Kasumi-1 (cell line): ENCODE measurements at regions not wholly inside any gene's neighbourhood (a gene's known extent, or its start where the extent isn't known, plus 50 kb on each side); places are given as distances from the start of the nearest gene placed in this dataset.

ENCODE experiments used
- DNase-seq, 2 experiments: peaks; one replicate each; lab custom pipeline; 2025; lab: John Stamatoyannopoulos, UW

DNA sequence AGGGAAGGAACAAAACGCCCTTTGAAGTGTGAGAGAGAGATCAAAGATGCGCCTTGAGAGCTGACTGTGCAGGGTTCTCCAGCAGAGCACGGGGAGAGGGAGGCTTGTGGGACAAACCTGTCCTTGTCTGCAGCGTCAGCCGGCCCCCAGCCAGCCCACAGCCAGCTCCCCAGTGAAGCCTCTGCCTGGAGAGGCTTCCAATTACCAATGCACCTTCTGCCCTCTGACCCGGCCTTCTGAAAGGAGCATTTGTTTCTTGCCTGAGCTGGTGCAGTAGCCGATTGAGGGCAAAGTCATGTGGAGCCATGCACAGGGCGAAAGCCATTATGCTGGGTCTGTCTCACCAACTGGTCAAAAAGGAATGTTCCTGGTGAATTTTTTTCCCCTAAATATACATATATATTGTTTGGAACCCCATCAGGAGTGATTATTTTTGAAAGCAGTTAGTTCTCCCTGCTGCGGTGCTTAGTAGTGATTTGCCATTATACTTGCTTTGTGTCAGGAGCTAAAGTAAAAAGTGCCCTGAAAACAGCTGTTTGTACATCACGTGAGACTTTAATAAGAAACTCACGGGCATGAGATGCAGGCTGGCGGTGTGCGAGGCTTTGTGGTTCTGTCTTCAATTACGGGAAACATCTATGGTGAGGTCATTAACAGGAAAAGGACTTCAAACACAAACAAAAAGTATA, 268.6 kb downstream of the KLF6 start:
- DNase-seq, result no peak

DNA sequence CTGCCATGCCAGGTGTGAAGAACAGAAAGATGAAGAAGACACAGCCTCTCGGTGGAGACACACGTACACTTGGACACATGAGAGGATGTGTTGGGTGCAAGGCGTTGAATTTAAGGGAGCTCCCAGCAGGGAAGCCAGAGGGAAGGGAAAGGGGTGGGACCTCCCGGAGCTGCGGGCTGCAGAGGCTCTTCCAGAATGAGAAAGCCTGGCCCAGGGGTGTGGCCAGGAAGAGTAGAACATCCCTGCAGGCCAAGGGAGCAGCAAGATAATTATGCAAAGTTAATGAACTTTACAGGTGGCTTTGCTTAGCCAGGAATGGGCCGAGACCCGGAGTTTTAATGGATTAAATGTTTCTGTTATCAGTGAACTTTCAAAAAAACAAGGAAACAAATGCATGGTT, 270.3 kb downstream of the KLF6 start:
- no peak for DNase-seq

DNA sequence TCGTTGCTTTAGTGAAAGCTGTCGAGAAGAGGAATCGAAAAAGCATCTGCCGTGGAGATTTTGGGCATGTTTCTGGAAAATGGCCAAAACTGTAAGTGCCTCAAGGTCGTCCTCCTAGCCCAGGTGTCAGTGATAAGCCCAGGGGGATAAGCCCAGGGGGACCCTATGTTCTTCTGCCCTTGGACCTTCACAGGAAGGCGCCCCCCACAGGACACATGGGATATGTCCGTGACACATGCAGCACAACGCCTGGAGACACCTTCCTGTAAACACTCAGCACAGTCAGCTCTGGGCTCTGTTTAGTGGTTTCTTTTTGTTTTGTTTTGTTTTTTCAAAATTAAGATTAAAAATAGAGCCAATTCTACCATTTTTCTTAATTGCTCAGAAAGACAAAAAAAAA, 272.7 kb downstream of the KLF6 start:
- no peak for DNase-seq

DNA sequence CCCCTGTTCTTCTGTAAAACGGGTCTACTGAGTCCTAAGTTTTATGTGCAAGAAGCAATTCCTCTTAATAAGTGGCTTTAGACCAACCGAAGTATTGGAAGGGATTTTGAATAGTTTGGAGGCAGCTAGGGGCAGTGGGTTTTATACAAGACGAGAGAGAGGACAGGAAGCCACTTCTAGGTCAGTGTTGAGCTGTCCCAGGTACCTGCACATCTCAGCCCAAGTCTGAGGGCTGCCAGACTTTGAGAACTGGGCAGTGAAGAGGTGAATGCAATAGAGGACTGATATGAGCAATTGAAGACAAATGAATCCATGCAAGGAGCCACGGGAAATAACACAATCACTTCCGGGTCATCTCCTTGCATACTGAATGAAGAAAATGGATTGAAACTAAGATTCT, 273.5 kb downstream of the KLF6 start:
- DNase-seq, result no peak

DNA sequence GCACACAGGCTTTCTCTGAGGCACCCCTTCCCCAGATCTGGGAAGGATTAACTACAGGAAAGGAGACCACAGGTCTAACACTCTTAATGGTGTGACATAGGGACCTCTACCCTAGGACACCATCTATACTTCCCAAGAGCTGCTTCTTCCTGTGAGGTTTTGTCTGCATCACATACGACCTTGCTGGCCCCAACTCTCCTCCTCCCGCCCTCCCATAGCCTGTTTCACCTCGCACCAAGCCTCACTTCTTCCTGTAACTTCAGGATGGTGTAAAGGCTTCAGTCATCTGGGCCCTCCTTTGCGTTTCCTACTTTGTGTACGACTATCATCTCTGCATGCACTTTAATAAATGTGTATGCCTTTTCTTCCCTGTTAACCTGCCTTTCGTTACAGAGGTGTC, 274.3 kb downstream of the KLF6 start:
- no peak for DNase-seq

DNA sequence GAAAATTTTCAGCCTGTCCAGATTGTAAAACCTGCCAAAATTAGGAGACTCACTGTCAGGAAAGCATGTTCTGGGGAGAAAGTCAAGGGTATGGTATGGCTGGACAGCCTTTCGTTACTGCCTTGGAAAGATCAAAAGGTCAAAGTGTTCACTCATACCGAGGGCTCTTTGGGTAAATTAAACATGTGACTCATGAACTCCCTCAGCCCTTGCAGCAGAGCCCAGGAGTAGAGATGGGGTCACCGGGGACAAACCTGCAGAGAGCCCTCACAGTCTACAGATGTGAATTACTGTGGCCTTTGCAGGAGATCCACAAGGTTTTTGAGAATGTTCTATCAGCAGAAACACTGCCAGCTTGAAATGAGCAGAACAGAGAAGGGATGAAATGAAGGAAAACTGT, 275.7 kb downstream of the KLF6 start:
- no peak for DNase-seq

DNA sequence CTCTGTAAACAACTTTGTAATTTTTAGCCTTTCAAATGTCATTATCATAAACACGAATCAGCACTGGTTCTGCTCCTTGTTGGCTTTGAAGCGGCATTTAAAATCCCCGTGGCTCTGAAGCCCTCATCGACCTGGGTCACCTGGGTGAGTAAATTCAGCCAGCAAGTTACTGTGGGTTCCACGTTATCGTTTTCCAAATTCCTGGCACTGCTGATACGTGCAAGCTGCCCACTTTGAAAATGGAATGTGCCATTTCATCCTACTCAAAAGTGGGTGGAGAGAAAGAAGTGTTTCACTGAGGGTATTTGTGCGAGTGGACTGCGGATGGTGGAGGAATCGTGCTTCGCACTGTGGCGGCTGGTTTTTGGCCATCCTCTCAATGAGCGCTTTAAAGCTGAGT, 281.7 kb downstream of the KLF6 start:
- no peak for DNase-seq

DNA sequence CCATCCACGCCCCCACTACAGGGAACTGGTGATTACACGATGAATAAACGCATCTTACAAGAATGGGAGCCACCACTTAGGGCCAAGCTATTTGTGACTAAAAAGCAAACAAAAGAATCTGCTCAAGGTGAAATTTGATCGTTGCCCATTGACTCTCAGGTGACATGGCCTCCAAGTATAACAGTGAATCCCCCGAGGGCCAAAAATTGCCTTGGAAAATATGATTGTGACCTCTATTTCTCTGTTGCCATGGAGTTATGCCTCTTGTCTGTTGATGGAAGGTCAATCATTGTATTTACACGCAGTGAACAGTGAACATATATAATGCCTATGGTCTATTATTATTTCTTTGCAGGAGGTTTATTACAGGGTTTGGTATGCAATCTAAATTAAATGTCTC, 282.3 kb downstream of the KLF6 start:
- no peak for DNase-seq

DNA sequence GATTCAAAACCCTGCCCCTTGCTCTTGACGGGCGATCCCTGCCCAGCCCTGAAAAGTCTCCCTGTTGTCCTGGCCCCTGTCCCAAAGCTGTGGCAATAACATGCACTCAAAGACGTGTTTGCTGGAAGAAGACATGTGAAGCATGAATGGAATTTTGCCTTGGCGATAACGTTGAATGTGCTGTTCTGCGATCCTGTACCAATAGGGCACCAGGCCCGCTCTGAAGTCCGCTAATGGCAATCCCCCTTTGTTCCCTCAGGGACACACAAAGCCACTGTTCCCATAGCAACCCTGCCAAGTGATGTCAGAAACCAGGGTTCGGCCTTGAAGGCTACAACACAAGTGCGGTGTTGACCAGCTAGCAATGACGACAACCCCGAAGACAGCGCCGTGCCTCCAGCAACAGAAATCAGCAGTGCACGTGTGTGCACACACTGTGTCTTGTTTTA, 284.6 kb downstream of the KLF6 start:
- no peak for DNase-seq

DNA sequence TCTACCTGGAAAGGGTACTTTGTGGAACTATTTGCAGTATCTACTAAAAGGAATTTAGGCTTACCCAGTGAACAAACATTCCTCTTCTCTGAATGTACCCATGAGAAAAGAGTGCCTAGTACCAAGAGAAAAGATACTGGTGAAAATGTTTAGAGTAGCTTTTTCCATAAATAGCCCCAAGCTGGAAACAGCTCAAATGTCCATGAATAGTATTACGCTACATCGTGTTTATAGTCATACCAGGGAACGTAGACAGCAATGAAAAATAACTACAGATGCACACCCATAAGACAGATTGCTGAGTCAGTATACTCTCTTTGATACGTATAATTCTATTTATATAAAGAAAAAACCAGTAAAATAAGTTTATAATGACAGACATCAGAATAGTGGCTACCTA, 285.9 kb downstream of the KLF6 start:
- DNase-seq, result no peak

DNA sequence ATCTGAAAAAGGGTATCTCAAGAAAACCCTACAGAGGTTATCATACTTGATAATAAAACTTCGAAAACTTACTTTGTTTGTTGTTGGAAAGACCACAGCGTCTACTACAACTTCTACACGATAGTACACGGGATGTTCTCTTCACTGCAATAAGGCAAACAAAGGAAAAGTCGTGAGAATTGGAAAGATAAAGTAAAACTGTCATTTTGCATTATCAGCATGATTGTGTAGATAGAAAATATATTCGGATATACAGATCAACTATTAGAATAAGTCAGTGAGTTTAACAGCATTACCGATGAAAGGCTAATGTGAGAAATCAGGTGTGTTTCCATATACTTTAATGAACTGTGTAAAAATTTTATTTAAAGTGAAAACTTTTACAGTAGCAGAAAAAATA, 287.4 kb downstream of the KLF6 start:
- DNase-seq, result no peak

DNA sequence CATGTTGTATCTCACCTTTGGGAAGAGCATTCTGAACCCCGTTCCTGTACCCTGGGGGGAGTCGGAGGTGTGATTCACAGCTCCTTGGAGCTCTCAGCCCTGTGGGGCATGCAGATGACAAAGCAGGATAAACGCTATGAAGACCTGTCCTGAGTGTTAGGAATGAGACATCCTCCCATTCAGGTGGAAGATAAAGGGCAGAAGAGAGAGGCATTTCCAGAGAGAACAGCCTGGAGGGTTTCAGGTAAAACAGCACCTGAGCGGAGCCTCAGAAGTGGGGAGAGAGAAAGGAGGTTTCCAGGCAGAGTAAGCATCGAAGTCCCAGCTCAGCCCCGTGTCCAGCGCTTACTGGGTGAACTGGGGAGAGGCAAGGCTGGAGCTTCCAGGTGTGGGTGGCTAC, 288.9 kb downstream of the KLF6 start:
- no peak for DNase-seq

DNA sequence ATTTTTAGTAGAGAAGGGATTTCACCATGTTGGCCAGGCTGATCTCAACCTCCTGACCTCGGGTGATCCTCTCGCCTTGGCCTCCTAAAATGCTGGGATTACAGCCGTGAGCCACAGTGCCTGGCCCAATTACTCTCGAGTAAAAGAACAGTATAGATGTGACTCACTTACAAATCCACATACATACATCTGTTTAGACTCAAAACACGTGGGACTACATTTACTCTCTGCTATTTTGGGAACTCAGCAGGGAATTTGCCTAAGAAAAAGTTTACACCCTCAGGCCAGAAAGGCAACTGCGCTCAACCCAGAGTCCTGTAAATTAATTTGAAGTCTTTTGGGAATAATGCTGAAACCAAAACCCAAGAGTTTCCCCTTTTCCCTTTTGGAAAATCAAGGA, 289.7 kb downstream of the KLF6 start:
- DNase-seq, result no peak

DNA sequence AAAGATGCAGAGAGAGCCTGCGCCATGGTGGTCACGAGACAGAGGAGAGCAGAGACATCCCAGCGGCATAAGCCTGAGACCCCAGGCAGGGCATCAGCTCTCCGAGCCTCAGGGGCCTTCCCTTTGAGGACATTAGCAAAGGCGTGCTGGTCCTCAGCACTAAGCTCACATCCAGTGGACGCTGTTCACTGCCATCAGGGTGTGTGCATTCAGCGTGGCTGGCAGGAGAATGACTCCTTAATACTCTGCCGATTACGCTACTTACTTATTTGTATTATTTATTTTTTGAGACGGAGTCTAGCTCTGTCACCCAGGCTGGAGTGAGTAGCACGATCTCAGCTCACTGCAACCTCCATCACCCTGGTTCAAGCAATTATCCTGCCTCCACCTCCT, 290.2 kb downstream of the KLF6 start:
- no peak for DNase-seq

DNA sequence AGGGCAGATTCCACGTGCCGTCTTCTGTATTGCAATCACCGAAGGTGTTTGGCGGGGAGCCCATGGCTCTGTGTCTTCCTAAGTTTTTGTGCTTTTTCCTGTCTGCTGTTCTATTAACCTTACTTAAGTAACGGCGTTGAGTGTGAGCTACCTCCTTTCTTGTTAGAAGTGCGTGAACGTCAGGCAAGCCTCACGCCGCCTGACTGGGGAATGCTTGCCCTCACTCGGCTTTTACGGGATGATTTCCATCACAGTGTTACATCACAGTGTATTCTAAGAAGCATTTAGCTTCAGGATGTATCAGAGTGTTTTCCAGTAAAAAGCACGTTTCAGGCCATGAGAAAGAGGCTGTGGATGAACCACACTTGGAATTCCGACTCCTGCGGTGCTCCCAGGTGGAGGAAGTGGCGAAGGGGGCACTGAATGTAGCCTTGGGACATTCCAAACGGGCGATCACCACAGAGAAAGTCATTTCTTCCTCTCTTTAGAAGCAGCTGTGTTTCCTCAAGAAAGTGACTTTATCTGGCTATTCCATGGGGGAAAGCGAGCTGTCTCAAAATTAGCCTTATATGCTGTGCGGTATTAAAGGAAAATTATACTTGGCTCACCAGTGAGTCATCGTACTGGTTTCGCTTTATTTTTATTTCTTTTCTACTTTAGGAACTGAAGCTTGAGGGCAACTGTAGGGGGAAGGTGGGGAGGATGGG, 290.7 kb downstream of the KLF6 start:
- no peak for DNase-seq

DNA sequence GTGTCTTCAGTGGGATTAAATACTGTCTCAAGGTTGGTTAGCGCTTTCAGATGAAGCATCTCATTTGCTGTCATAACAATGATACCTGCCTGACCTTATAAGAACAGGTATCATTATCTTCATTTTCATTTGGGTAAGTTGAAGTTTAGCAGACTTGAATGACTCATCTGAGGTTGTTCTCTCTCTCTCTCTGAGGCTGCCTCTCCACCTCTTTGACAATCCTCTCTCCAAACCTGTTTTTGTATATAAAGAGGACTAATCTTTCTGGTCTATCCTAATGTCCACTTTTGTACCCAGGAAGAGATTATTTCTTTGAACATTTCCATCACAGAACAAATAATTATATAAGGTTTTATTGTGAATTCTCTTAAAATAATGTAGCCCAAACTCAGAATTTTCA, 291.4 kb downstream of the KLF6 start:
- DNase-seq, result no peak

DNA sequence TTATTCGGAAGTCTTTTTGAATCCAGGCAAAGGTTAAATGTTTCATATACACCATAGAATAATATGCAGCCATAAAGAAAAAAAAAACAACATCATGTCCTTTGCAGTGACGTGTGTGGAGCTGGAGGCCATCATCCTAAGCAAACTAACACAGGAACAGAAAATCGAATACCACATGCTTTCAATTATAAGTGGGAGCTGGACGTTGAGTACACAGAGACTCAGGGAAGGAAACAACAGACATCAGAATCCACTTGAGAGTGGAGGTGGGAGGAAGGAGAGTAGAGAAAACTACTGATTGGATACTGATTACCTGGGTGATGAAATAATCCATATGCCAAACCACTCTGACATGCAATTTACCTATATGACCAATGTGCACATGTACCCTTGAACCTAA, 293.4 kb downstream of the KLF6 start:
- DNase-seq, result no peak

DNA sequence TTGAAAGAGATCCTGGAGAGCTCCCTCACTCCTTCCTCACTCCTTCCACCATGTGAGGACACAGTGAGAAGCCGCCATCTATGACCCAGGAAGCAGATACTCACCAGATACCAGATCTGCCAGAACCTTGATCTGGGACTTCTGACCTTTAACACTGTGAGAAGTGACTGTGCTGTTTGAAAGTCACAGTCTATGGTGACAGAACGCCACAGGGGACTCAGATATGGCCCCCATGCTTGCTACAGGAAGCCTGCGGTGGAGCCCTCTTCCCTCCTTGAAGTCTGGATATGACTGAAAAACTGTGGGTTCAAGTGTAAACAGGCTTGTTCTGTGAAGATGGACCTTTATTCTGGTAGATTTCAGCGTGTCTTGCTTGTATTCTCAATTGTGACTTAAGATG, 297.8 kb downstream of the KLF6 start:
- DNase-seq, result no peak

DNA sequence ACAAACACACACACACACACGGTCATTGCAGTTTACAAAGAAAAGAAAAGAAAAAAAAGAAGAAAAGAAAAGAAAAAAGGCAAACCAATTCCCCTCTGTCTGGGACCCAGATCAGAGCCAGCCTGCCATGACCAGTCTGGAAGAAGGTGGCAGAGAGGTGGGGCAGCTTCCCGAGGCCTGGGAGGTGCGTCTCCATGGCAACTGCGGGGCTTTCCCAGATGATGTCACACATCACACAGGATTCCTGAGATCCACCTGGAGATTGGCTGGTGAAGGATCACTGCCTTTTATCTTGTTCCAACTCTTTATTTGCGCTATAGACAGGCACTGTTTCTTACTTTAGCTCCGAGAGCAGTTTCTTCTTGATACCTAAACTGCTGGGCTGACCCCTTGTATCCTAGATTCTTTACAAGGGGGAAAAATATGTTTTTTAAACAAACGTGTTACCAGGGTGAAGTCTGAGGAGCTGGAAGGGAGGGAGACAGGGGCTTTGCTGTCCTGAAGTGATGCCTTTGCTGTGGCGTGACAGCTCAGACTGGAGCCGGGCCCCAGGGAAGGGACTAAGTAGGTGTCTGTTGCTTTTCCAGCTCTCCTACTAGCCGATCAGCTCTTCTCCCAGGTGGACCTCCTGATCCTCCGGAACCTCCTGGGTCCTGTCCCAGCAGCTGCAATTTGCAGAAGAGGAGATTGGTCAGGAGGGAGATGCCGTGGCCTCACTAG, 298.5 kb downstream of the KLF6 start:
- DNase-seq, result no peak

DNA sequence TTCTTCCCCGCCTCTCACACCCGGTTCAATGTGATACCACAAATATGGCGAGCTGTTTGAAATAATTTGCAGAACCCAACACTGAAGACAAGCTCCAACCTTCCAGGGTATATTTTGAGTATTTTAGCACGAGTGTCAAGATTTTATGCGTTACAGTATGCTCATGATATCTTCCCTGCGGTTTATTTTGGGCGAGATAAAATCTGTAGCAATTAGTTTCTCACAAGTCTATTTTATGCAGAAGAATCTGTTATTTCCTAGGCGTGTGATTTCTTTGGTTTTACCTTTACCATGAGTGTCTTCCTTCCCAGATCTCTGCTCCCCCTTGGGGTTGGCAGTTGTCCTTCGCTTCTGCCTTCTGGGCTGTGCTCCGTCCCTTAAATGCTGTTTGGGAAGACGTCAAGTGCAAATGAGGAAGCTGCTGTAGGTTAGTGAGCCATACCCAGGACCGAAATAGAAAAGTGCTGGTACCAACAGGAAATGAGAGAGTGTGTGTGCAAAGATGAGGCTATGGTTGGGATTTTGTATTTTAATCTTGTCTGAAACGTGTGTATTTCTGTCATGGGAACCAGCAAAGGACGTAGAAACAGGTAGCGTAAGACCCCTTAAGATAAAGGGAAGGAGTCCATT, 299.8 kb downstream of the KLF6 start:
- peak; percentile 97 to 98 for DNase-seq

DNA sequence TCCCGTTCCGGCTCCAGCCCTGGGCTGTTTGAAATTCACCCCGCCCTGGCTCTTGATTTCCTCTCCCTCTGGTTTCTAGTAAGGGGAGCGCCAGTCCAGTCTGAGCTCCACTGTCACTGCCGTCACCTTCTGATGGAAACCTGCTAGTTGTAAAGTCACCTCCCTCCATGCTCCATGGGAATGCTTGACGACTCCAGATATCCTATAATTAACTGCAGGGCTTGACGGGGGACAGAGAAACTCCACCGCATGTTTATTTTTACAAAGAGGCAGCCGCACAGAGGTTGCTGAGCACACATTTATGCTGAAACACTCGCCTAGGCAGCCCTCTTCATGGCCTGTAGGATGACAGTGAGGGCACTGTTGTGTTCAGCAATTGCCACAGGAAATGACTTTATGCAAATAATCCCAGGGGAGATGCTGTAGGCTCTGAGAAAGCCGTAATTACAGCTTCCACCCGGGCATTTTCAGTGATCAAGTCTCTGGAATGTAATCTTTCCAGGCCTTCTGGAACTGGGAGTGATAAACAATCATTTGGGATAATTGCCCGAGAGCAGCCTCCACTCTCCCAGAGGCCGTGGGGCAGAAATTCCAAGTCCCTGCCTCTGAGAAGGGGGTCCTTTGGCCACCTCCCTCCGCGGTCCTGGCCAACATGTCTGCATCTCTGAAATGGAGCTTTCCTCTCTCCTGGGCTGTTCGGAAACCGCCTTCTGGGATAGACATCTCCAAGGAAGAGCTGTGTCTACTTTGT, 300.5 kb downstream of the KLF6 start:
- DNase-seq, result no peak
